ENCODE measurements at regions not wholly inside any gene's neighbourhood (a gene's known extent, or its start where the extent isn't known, plus 50 kb on each side); places are given as distances from the start of the nearest gene placed in this dataset.
"Not testable (repeated sequence)": the region's sequence is repeated elsewhere in the genome, so short reads cannot be mapped to it uniquely, and the experiment has no call there.

- not testable (repeated sequence) for DNase-seq
Observed at GRCh38 chr11:38116616-38117015, 1518.6 kb upstream of the RAG2 start.

DNA sequence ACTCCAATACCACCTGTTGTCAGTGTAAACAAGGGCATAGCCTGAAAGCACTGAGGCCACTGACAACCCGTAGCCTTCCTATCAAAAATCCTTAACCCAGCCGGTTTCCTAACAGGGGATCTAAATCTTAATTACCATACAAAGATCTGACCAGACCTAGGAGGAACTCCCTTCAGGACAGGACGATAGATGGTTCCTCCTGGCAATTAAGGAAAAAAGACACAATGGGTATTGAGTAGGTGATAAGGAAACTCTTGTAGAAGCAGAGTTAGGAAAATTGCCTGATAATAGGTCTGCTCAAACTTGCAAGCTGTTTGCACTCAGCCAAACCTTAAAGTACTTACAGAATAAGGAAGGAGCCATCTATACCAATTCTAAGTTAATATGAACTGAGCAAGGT lies 1517.3 kb upstream of the RAG2 start:
- DNase-seq, result not testable (repeated sequence)

GRCh38 chr11:38100836-38101462 lies 1502.9 kb upstream of the RAG2 start:
- DNase-seq, result no peak

DNA sequence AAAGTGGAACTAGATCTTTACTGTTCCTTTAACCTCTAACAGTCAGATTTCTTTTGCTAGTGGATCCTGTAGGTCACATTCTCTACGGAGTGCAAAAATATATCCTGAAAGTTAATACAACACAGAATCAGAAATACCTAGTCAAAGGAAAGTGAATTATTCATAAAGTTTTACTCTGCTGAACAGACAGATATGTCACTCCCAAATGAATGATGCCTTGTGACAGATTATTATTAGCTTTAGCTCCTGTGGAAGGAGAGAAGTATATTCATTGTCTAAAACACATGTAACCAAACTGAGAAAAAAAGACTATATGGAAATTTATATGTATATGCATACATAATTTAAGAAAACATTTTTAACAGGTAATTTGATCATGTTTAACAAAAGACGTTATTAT lies 1497.2 kb upstream of the RAG2 start:
- DNase-seq, result no peak

DNA sequence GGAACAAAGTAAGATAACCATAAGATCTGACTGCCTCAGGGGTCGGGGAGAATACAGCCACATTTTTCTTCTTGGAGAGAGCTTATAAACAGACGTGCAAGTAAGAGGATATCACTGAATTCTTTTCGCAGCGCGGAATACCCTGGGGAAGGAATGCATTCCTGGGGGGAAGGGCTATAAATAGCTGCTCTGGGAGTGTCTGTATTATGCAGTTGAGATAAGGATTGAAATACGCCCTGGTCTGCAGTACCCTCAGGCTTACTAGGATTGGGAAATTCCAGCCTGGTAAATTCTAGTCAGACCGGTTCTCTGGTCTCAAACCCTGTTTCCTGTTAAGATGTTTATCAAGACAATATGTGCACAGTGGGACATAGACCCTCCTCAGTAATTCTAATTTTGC lies 1491.7 kb upstream of the RAG2 start:
- no peak for DNase-seq

GRCh38 chr11:38060920-38061319 lies 1462.9 kb upstream of the RAG2 start:
- no peak for DNase-seq

- no peak for DNase-seq
Observed at GRCh38 chr11:38060136-38060535, 1462.1 kb upstream of the RAG2 start.

DNA sequence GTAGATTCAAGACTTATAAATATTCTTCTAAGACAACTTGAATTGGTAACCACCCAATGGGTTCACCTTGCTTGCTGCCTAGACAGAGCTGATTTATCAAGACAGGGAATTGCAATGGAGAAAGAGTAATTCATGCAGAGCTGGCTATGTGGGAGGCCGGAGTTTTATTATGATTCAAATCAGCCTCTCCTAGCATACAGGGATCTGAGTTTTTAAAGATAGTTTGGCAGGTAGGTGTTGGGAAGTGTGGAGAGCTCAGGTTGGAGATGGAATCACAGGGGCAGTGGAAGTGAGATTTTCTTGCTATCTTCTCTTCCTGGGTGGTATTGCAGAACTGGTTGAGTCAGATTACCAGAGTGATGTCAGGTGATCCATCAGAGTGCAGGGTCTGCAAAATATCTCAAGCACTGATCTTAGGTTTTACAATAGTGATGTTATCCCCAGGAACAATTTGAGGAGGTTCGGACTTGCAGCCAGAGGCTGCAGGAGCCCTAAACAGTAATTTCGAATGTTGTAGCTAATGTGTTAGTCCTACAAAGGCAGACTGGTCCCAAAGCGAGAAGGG lies 1448.6 kb upstream of the RAG2 start:
- no peak for DNase-seq

GRCh38 chr11:38043060-38043459 lies 1445.0 kb upstream of the RAG2 start:
- no peak for DNase-seq

- no peak for DNase-seq
Observed at GRCh38 chr11:38038777-38039176, 1440.7 kb upstream of the RAG2 start.

GRCh38 chr11:38019072-38019775 lies 1421.2 kb upstream of the RAG2 start:
- no peak for DNase-seq

- DNase-seq, result no peak
Observed at GRCh38 chr11:38014405-38014804, 1416.4 kb upstream of the RAG2 start.

- DNase-seq, result no peak
Observed at GRCh38 chr11:38013157-38013556, 1415.1 kb upstream of the RAG2 start.

GRCh38 chr11:38011496-38011895 lies 1413.5 kb upstream of the RAG2 start:
- no peak for DNase-seq

DNA sequence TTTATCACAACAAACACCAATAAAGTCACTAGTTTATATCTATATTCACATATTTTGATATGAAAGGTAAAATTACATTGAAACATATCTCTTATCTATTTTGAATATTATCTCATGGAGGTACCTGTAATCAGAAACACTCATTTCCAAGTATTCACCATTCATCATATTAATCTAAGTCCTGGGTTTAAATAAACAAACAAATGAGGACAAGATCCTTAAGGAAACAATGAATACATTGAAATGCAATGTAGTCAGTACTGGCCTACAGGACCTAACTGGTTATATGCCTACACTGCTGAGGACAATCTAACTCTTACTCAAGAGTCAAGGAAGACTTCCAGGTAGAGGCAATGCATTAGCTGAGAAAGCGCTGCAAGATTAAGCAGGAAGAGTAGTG lies 1411.9 kb upstream of the RAG2 start:
- no peak for DNase-seq

GRCh38 chr11:38006466-38006865 lies 1408.4 kb upstream of the RAG2 start:
- DNase-seq, result no peak

DNA sequence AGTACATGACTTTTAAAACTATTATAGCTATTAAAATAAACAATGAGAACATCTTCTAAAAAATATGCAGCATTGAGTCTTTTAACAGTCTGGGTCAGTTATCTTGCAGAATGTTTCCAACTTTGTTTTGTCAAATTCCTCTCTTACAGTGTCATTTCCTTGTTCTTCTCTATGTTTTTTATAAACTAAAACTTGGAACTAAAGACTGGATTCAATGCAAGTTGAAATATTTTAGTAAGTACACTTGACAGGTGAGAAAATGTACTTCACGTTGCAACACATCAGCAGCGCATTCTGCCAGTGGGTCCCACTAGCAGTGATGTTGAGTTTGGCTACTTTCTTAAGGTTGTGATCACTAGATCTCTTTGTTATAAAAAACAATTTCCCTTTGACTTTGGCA lies 1407.6 kb upstream of the RAG2 start:
- no peak for DNase-seq

DNA sequence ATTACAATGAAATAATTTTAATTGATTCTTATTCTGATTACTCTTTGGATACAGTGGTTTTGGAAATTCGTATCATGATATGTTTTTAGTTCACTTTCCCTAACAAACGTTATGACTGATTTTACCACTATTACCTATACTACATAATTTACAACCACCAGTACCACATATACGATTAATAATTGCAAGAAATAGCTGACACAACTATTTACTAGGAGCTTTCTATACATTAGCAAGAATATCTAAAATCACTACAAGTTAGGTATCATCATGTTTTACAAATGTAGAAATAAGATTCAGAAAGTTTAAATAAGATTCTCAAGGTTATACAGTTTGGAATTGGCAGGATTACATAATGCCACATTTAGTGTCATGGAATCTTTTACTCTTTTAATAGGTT lies 1401.1 kb upstream of the RAG2 start:
- no peak for DNase-seq

GRCh38 chr11:37995886-37996285 lies 1397.8 kb upstream of the RAG2 start:
- no peak for DNase-seq

- DNase-seq, result no peak
Observed at GRCh38 chr11:37988031-37988430, 1390.0 kb upstream of the RAG2 start.

- DNase-seq, result no peak
Observed at GRCh38 chr11:37984991-37985390, 1387.0 kb upstream of the RAG2 start.

GRCh38 chr11:37978647-37979046 lies 1380.6 kb upstream of the RAG2 start:
- no peak for DNase-seq

DNA sequence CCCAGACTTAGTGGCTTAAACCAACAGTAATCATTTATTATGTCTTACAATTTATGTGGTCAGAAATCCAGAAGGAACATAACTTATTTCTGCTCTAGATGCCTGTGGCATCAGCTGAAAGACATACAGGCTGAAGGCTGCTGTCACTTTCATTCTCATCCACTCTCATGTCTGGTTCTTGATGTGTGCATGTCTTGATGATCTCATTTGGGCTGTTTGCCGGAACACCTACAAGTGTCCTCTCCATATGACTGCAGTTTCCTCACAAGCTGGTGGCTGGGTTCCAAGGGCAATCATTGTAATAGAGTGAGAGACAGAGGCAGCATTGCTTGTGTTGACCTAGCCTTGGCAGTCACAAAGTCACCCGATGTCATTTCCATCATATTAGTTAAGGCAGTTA lies 1375.9 kb upstream of the RAG2 start:
- DNase-seq, result no peak

DNA sequence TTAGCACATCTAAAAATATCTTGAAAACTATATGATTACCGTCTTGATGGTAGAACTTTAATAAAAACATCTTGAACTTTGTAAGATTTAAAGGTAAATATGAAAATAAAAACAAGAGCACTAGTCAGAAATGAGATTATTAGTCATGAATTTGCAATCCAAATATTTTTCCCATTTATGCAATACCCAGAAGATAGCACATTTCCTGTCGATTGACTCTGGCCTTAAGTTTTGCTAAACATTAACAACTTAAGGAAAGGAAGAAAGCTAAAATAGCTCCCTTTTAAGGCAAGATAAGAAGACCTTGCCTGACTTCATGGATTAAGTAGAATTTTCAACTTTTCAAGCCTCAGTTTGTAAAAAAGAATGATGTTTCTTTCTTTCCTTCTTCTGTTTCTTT lies 1374.7 kb upstream of the RAG2 start:
- no peak for DNase-seq

DNA sequence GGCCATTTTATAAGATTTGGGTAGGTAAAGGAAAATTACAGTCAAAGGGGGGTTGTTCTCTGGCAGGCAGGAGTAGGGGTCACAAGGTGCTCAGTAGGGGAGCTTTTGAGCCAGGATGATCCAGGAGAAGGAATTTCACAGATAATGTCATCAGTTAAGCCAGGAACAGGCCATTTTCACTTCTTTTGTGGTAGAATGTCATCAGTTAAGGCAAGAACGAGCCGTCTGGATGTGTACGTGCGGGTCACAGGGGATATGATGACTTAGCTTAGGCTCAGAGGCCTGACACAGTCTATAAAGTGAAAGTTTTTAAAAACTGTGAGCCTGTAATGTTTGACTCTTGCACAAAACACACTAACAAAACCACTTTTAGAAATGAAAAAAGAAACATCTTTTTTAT lies 1371.3 kb upstream of the RAG2 start:
- not testable (repeated sequence) for DNase-seq
